ENCODE measurements at regions not wholly inside any gene's neighbourhood (a gene's known extent, or its start where the extent isn't known, plus 50 kb on each side); places are given as distances from the start of the nearest gene placed in this dataset.

DNA sequence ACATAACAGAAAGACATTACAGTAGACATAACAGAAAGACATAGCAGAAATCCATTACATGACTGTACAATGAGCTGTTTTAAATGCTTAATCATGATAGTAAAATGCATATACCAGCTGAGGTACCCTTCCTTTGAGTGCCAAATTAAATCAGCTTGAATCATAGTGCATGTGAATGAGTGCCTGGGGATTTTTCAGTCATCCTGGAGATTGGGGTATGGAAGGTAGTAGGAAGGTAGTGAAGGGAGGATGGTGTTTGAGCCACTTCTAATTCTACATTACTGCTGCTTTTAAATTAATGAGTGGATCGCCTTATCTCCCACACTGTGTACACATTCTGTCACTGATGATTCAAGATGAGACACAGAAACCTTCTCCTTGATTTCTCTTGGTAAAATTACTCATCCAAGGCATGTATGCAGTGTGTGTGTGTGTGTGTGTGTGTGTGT lies 534.2 kb downstream of the LRFN5 start:
- TF ChIP-seq POLR2A (IDR thresholded peaks at IDR 0.05), result no peak
- TF ChIP-seq, protein P1, sequence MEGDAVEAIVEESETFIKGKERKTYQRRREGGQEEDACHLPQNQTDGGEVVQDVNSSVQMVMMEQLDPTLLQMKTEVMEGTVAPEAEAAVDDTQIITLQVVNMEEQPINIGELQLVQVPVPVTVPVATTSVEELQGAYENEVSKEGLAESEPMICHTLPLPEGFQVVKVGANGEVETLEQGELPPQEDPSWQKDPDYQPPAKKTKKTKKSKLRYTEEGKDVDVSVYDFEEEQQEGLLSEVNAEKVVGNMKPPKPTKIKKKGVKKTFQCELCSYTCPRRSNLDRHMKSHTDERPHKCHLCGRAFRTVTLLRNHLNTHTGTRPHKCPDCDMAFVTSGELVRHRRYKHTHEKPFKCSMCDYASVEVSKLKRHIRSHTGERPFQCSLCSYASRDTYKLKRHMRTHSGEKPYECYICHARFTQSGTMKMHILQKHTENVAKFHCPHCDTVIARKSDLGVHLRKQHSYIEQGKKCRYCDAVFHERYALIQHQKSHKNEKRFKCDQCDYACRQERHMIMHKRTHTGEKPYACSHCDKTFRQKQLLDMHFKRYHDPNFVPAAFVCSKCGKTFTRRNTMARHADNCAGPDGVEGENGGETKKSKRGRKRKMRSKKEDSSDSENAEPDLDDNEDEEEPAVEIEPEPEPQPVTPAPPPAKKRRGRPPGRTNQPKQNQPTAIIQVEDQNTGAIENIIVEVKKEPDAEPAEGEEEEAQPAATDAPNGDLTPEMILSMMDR (IDR thresholded peaks at IDR 0.05), result no peak
- H3K4me3 ChIP-seq (ENCODE audit: low read depth, poor library complexity, severe bottlenecking), result no peak overlapping the region
- intact Hi-C loops (cut with DNase I; ENCODE audit: low total_unique reads), result no loop called here
- WGBS, 2 donors, result 68 to 91% methylated on average over 1 of the region's 1 CpG
- no peak for DNase-seq (ENCODE audit: low spot score in 2 of 2)

DNA sequence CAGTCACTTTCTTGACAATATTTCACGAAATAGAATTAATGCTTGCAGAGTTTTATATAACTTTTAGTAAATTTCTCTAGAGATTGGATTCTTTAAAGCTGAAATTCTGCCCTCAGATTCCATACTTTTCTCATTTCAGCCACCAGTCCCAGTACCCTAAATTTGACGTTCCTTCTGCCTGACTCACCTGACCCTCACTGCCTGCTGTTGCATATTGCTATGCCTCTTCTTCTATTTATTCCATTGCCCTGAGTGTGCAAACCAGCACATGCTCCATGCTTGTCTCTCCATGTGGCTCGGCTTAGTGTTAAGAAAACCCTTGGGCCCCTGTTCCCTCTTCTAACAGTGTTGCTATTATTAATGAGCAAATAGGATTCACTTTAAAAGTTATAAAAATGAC lies 533.3 kb downstream of the LRFN5 start:
- 87 to 89% methylated on average over 3 of the region's 3 CpGs for WGBS, 2 donors
- intact Hi-C loops (cut with DNase I; ENCODE audit: low total_unique reads), result no loop called here
- H3K4me3 ChIP-seq (ENCODE audit: low read depth, poor library complexity, severe bottlenecking), result no peak overlapping the region
- TF ChIP-seq, protein P1 (IDR thresholded peaks at IDR 0.05), result no peak
- no peak for TF ChIP-seq POLR2A (IDR thresholded peaks at IDR 0.05)
- no peak for DNase-seq (ENCODE audit: low spot score in 2 of 2)

DNA sequence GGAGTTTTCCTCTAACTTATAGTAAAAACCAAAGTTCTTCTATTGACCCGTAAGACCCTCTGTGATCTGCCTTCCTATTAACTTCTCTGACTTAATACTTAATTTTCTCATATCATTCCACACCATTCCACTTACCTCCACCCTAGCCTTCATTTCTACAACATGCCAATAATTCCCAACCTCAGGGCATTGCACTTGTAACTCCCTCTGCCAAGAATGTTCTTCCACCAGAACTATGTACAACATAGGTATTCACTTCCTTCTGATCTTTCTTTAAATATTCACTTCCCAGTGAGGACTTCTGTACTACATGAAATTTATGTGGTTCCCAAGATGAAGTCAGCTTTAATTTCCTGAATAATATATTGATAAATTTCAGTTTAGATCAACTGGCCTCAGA lies 531.7 kb downstream of the LRFN5 start:
- no peak for DNase-seq (ENCODE audit: low spot score in 2 of 2)
- TF ChIP-seq, protein P1 (IDR thresholded peaks at IDR 0.05), result no peak
- no peak for TF ChIP-seq POLR2A (IDR thresholded peaks at IDR 0.05)
- no peak overlapping the region for H3K4me3 ChIP-seq (ENCODE audit: low read depth, poor library complexity, severe bottlenecking)
- 76 to 78% methylated on average over 1 of the region's 1 CpG for WGBS, 2 donors
- intact Hi-C loops (cut with DNase I; ENCODE audit: low total_unique reads), result no loop called here

DNA sequence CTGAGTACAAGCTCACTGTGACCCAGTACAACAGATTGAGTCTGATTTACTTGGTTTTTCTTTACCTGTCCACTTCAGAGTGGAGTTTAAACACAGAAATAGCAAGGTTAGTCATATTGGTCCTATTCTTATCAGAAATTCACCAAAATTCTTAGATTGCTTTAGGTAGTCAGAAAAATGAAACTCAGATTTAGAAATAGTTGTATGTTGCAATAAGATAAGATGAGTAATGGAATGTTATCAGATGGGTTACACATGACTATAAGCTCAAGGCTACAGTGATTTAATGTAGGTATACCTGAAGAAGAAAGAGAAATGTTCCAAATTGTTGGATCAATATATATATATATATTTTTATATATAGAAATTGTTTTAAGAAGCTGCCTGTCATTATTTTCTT lies 524.1 kb downstream of the LRFN5 start:
- TF ChIP-seq, protein P1 (IDR thresholded peaks at IDR 0.05), result no peak
- DNase-seq (ENCODE audit: low spot score in 2 of 2), result no peak
- intact Hi-C loops (cut with DNase I; ENCODE audit: low total_unique reads), result no loop called here
- H3K4me3 ChIP-seq (ENCODE audit: low read depth, poor library complexity, severe bottlenecking), result no peak overlapping the region

DNA sequence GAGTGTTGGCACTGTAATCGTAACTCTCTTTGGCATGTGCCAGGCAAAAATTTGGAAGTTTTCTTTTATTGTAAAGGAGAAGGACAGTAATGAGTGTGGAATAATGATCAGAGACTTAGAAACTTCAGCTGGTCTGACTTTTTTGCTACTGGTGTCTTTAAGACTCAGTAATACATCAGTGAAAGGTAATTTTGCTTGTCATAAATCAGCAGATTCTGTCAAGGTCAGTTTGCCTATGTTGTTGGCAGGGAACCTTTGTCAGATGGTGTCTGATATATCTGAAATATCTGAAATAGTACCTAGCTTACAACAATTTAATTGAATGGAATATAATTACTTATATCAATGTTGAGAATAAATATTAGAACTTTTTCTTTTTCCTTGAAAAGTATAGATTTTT lies 516.9 kb downstream of the LRFN5 start:
- TF ChIP-seq, protein P1 (IDR thresholded peaks at IDR 0.05), result no peak
- no peak for TF ChIP-seq POLR2A (IDR thresholded peaks at IDR 0.05)
- no peak for DNase-seq (ENCODE audit: low spot score in 2 of 2)
- WGBS, 2 donors, result 53 to 70% methylated on average over 1 of the region's 1 CpG
- intact Hi-C loops (cut with DNase I; ENCODE audit: low total_unique reads), result no loop called here
- H3K4me3 ChIP-seq (ENCODE audit: low read depth, poor library complexity, severe bottlenecking), result no peak overlapping the region

DNA sequence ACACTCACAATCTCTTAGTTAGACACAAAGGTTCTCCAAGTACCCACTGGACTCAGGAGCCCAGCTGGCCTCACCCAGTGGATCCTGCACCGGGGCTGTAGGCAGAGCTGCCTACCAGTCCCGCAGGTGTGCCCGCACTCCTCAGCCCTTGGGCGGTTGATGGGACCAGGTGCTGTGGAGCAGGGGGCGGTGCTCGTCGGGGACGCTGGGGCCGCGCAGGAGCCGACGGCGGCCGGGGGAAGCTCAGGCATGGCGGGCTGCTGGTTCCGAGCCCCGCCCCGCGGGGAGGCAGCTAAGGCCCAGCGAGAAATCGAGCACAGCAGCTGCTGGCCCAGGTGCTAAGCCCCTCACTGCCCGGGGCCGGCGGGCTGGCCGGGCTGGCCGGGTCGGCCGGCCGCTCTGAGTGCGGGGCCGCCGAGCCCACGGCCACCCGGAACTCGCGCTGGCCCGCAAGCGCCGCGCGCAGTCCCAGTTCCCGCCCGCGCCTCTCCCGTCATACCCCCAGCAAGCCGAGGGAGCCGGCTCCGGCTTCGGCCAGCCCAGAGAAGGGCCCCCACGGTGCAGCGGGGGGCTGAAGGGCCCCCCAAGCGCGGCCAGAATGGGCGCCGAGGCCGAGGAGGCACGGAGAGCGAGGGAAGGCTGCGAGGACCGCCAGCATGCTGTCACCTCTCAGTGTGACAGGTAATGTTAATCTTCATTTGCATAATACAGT lies 506.8 kb downstream of the LRFN5 start:
- WGBS, 2 donors, result 89 to 94% methylated on average over 55 to 57 of the region's 60 CpGs
- intact Hi-C loops (cut with DNase I; ENCODE audit: low total_unique reads), result no loop called here
- no peak overlapping the region for H3K4me3 ChIP-seq (ENCODE audit: low read depth, poor library complexity, severe bottlenecking)
- no peak for DNase-seq (ENCODE audit: low spot score in 2 of 2)
- TF ChIP-seq, protein P1 (IDR thresholded peaks at IDR 0.05), result no peak
- TF ChIP-seq POLR2A (IDR thresholded peaks at IDR 0.05), result no peak

Data from lower leg skin (tissue), 4 donors.